Prostate gland (tissue), 2 donors: ENCODE measurements at regions not wholly inside any gene's neighbourhood (a gene's known extent, or its start where the extent isn't known, plus 50 kb on each side); places are given as distances from the start of the nearest gene placed in this dataset.

Experiments used
- DNase-seq: peaks from one replicate; pipeline ENCODE4 v3.0.0-alpha.2; 2019; ENCODE audit warnings: low spot score
- H3K27ac ChIP-seq, 2 donors: fragments of 200-600 bp; sonication (generic); 2 replicates each; pipeline ENCODE4 v1.5.1; 2017 to 2019
- H3K27me3 ChIP-seq: fragments of 200-600 bp; sonication (generic); replicated peaks from 2 replicates; pipeline ENCODE4 v1.5.1; 2019; ENCODE audit not compliant: insufficient read depth
- H3K36me3 ChIP-seq, 2 donors: fragments of 200-600 bp; sonication (generic); 1 replicate in 1 of 2; 2 replicates in 1 of 2; pipeline versions ENCODE4 v1.5.1 to v1.8.1; 2017 to 2019
- H3K4me1 ChIP-seq: fragments of 200-600 bp; sonication (generic); replicated peaks from 2 replicates; pipeline ENCODE4 v1.5.1; 2019
- H3K4me3 ChIP-seq, 2 donors: fragments of 200-600 bp; sonication (generic); 2 replicates each; pipeline ENCODE4 v1.5.1; 2017 to 2019
- H3K9me3 ChIP-seq: fragments of 200-600 bp; sonication (generic); 2 replicates; pipeline ENCODE4 v1.5.1; 2017
- CTCF ChIP-seq, 4 experiments: fragments of 200-600 bp in 2 of 4; fragments of 450-650 bp in 2 of 4; sonication (generic) in 2 of 4; IDR thresholded peaks; 1 replicate in 3 of 4; 2 replicates in 1 of 4; pipeline ENCODE4 v1.5.1; 2016 to 2019; ENCODE audit warnings: antibody characterized with exemption in 4 of 4, mild to moderate bottlenecking in 2 of 4, moderate library complexity in 2 of 4
- POLR2A ChIP-seq: fragments of 450-650 bp; IDR thresholded peaks from one replicate; pipeline ENCODE4 v1.6.1; 2016; ENCODE audit warnings: antibody characterized with exemption, mild to moderate bottlenecking
- POLR2AphosphoS5 ChIP-seq: sonication (generic); formaldehyde crosslinking; IDR thresholded peaks from one replicate; pipeline ENCODE4 v1.6.1; 2017; ENCODE audit warnings: antibody characterized with exemption
- whole genome bisulfite sequencing: methylation state at CpG from one replicate; pipeline ENCODE4 v1.1.5; 2018; 5-methylcytosine and 5-hydroxymethylcytosine counted together
- intact Hi-C: fragments of 100-400 bp; cut with DNase I; formaldehyde crosslinking; loops from one replicate; pipeline ENCODE4 v1.14.2; 2022

- Histone ChIP-seq H3K4me3 (no peak overlapping the region), H3K27me3 (no peaks in the 10 kb centered on the region), H3K27ac (no peak overlapping the region), H3K4me1 (no peaks in the 10 kb centered on the region), H3K36me3 (no peaks in the 10 kb centered on the region), H3K9me3 (no peaks in the 10 kb centered on the region)
- 82% methylated on average over 8 of the region's 8 CpGs for WGBS
- no peak for TF ChIP-seq CTCF (IDR thresholded peaks at IDR 0.05)
- TF ChIP-seq POLR2AphosphoS5: no peak
- no peak for TF ChIP-seq POLR2A
- intact Hi-C loops: no loop called here
- DNase-seq: no peak
Observed at GRCh38 chr13:24056616-24057137, 103.8 kb upstream of the SPATA13 start.

GRCh38 chr13:24060993-24061392 is 99.5 kb upstream of the SPATA13 start:
- Histone ChIP-seq H3K9me3 (no peaks in the 10 kb centered on the region), H3K4me1 (no peaks in the 10 kb centered on the region), H3K4me3 (no peak overlapping the region), H3K27me3 (no peaks in the 10 kb centered on the region), H3K27ac (no peak overlapping the region), H3K36me3 (no peaks in the 10 kb centered on the region)
- 66% methylated on average over 2 of the region's 2 CpGs for whole genome bisulfite sequencing
- intact Hi-C loops: no loop called here
- DNase-seq: no peak
- TF ChIP-seq POLR2AphosphoS5 (no peak), POLR2A (no peak), CTCF (IDR thresholded peaks at IDR 0.05) (no peak)

GRCh38 chr13:24063281-24063877 is 97.1 kb upstream of the SPATA13 start:
- TF ChIP-seq POLR2A (no peak), POLR2AphosphoS5 (no peak), CTCF (IDR thresholded peaks at IDR 0.05) (no peak)
- WGBS: 52% methylated on average over 8 of the region's 8 CpGs
- no peak for DNase-seq

GRCh38 chr13:24064371-24064770 is 96.1 kb upstream of the SPATA13 start:
- WGBS: 99% methylated on average over 3 of the region's 3 CpGs
- no peaks in the 10 kb centered on the region for H3K27me3 ChIP-seq
- H3K27ac ChIP-seq: no peak overlapping the region
- no peaks in the 10 kb centered on the region for H3K9me3 ChIP-seq
- no peak overlapping the region for H3K4me3 ChIP-seq
- TF ChIP-seq CTCF (IDR thresholded peaks at IDR 0.05) (no peak), POLR2AphosphoS5 (no peak), POLR2A (no peak)
- DNase-seq: no peak
- no peaks in the 10 kb centered on the region for H3K4me1 ChIP-seq
- no peaks in the 10 kb centered on the region for H3K36me3 ChIP-seq
- intact Hi-C loops: no loop called here

More at GRCh38 chr13:24063281-24063877, 97.1 kb upstream of the SPATA13 start:
- Histone ChIP-seq H3K4me3 (no peak overlapping the region), H3K9me3 (no peaks in the 10 kb centered on the region), H3K36me3 (no peaks in the 10 kb centered on the region), H3K4me1 (no peaks in the 10 kb centered on the region), H3K27ac (no peak overlapping the region), H3K27me3 (no peaks in the 10 kb centered on the region)
- intact Hi-C loops: no loop called here

- Histone ChIP-seq H3K4me1 (no peaks in the 10 kb centered on the region), H3K36me3 (no peaks in the 10 kb centered on the region), H3K27ac (no peak overlapping the region), H3K9me3 (no peaks in the 10 kb centered on the region), H3K4me3 (no peak overlapping the region), H3K27me3 (no peaks in the 10 kb centered on the region)
- no peak for TF ChIP-seq CTCF (IDR thresholded peaks at IDR 0.05)
- no peak for DNase-seq
- 63% methylated on average over 3 of the region's 3 CpGs for WGBS
- intact Hi-C loops: no loop called here
Observed at GRCh38 chr13:24065176-24065575, 95.3 kb upstream of the SPATA13 start.
